GM18505 (cell line): ENCODE measurements at regions not wholly inside any gene's neighbourhood (a gene's known extent, or its start where the extent isn't known, plus 50 kb on each side); places are given as distances from the start of the nearest gene placed in this dataset.

Experiments
- ATAC-seq: cut with Tn5 transposase; IDR thresholded peaks from one replicate; pipeline ENCODE4 v1.9.1; 2021; ENCODE audit not compliant: unreplicated experiment
- POLR2A ChIP-seq: IDR thresholded peaks from 4 replicates; pipeline ENCODE4 v1.6.1; 2011; ENCODE audit warnings: borderline replicate concordance; ENCODE audit not compliant: insufficient read depth, insufficient read length; ENCODE audit errors: extremely low read depth

GRCh38 chr1:221457685-221458446 is 284.0 kb downstream of the DUSP10 start:
- TF ChIP-seq POLR2A = no peak
- no peak for ATAC-seq

GRCh38 chr1:221458447-221459156 is 283.3 kb downstream of the DUSP10 start:
- TF ChIP-seq POLR2A = no peak
- no peak for ATAC-seq

GRCh38 chr1:221459558-221459957 is 282.3 kb downstream of the DUSP10 start:
- TF ChIP-seq POLR2A = no peak
- no peak for ATAC-seq

- no peak for ATAC-seq
- no peak for TF ChIP-seq POLR2A
These were observed 279.5 kb downstream of the DUSP10 start for GRCh38 chr1:221462345-221462744.

GRCh38 chr1:221468546-221468945 is 273.3 kb downstream of the DUSP10 start:
- no peak for TF ChIP-seq POLR2A

GRCh38 chr1:221469476-221469875 is 272.4 kb downstream of the DUSP10 start:
- ATAC-seq = no peak
- TF ChIP-seq POLR2A = no peak

More at GRCh38 chr1:221468546-221468945, 273.3 kb downstream of the DUSP10 start:
- ATAC-seq = no peak

DNA sequence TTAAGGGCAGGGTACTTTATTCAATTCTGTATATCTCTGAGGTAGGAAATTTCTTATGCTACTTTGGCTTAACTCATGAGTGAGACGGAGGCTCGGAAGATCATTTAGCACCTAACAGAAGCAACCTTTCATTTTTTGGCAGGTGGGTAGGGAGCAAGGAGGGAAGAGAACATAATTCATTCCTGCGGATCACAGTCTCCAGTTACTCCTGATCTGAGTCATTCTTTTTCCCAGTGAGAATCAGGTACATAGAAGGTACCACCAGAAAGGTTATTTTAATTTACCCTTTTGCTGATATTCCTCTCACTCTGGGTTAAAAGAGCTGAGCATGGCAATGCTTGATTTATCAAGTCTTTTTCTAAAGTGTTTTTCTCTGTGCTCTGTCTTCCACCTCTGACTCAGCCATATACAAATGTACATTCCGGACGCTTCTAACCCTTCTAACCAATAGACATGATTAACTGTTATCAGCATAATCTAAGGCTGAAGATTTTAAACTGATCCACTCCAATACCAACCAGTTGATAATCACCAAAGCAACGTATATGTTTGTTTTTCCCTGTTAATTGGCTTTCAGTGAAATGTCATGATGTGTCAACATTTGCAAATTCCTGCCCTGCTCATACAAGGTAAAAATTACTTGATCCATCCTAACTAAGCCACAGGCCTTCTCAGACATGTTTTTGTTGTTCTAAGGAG is 271.7 kb downstream of the DUSP10 start:
- ATAC-seq = no peak
- TF ChIP-seq POLR2A = no peak

DNA sequence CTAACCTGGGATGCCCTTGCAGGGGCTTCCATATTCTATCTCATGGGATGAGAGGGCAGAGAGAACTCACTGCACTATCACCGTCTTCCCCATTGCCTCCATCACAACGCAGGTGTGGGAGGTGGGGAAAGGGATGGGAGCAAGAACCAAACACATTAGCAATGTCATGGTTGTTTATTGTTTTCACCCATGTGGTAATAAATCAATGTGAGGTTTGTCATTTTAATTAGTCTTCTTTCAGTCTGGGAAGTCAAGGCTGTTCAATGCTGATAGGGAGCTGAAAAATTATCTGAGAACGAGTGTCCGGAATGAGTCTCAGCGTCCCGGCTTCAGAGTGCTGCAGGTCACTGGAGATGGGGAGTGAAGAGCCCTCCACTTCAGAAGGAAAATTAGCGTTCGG is 268.5 kb downstream of the DUSP10 start:
- ATAC-seq = no peak
- TF ChIP-seq POLR2A = no peak

DNA sequence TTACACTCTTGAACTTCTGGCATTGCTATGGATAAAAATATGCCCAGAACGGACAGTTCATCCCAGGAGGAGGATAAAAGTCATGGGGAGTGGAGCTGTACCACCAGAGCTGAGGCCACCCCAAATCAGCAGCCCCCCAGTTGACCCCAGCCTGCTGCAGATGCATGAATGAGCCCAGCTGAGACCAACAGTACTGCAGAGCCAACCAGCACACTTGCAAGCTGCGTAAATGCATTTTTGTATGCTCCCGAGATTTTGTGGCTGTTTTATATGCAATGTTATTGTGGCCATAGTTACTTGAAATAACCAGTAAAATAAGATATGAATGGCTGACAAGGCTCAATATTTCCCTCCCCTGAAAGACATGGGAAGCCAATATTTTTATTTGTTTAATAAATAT is 264.6 kb downstream of the DUSP10 start:
- no peak for TF ChIP-seq POLR2A
- ATAC-seq = no peak

GRCh38 chr1:221478050-221478949 is 263.6 kb downstream of the DUSP10 start:
- ATAC-seq = peak; percentile 93

GRCh38 chr1:221487781-221488524 is 253.9 kb downstream of the DUSP10 start:
- TF ChIP-seq POLR2A = no peak

More at GRCh38 chr1:221478050-221478949, 263.6 kb downstream of the DUSP10 start:
- no peak for TF ChIP-seq POLR2A

DNA sequence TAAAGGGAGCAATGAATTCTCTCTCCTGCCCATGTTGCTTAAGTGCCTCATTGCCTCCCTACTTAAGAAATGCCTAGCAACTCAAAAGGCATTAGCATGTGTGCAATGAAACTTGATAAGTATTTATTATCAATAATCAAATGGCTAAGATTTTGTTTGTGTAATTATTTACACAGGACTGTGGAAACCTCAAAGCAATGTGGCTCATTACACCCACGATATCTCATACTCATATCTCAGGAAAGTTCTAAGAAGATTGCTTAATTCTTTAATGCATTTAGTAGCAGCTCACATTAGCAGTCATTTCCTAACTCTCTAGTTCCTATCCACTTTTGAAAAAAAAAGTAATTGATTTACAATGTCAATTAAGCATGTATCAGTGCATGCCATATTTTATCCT is 253.3 kb downstream of the DUSP10 start:
- TF ChIP-seq POLR2A = no peak
- no peak for ATAC-seq

More at GRCh38 chr1:221487781-221488524, 253.9 kb downstream of the DUSP10 start:
- no peak for ATAC-seq
